ENCODE measurements at regions not wholly inside any gene's neighbourhood (a gene's known extent, or its start where the extent isn't known, plus 50 kb on each side); places are given as distances from the start of the nearest gene placed in this dataset.

GRCh38 chr9:2332663-2333062 lies 288.9 kb upstream of the VLDLR start:
- Histone ChIP-seq H4K20me1 (replicated peaks; ENCODE audit: control insufficient read depth, extremely low read depth, insufficient read depth, low read length) (no peaks in the 10 kb centered on the region), H3K27ac (ENCODE audit: insufficient read depth, low read depth, low read length) (no peak overlapping the region), H3K9ac (replicated peaks; ENCODE audit: extremely low read depth, insufficient read depth, low read length) (no peak overlapping the region), H3K4me2 (ENCODE audit: insufficient read depth, low read length) (no peak overlapping the region), H3K9me1 (replicated peaks; ENCODE audit: control insufficient read depth, extremely low read depth, insufficient read depth, low read length) (no peaks in the 10 kb centered on the region), H3K36me3 (ENCODE audit: control insufficient read depth in 2 of 2, extremely low read depth in 1 of 2, insufficient read depth in 2 of 2, low read length in 2 of 2) (no peaks in the 10 kb centered on the region), H3K9me3 (replicated peaks; ENCODE audit: control insufficient read depth, insufficient read depth, low read length) (no peaks in the 10 kb centered on the region), H3K4me3 (replicated peaks in 1 of 3; ENCODE audit: insufficient read depth in 1 of 3, low read depth in 1 of 3, low read length in 3 of 3) (no peak overlapping the region), H3K4me1 (ENCODE audit: control insufficient read depth, extremely low read depth, insufficient read depth, low read length) (no peaks in the 10 kb centered on the region), H2AFZ (ENCODE audit: low read depth, low read length) (no peak overlapping the region), H3K79me2 (ENCODE audit: control insufficient read depth, insufficient read depth, low read length) (no peaks in the 10 kb centered on the region), H3K27me3 (ENCODE audit: control insufficient read depth in 2 of 2, insufficient read depth in 2 of 2, low read length in 2 of 2) (no peaks in the 10 kb centered on the region)
- no peak for TF ChIP-seq CTCF (IDR thresholded peaks at IDR 0.05; ENCODE audit: extremely low read depth in 1 of 2, insufficient read depth in 1 of 2, low read depth in 1 of 2, low read length in 2 of 2)
- no peak for TF ChIP-seq MYC (IDR thresholded peaks at IDR 0.05; ENCODE audit: low read depth, low read length)
- TF ChIP-seq FOS (IDR thresholded peaks at IDR 0.05; ENCODE audit: borderline replicate concordance, insufficient read depth, low read length), result no peak
- no peak for TF ChIP-seq JUN (IDR thresholded peaks at IDR 0.05; ENCODE audit: borderline replicate concordance, insufficient read depth, insufficient read length, low read depth)
- TF ChIP-seq GATA2 (IDR thresholded peaks at IDR 0.05; ENCODE audit: insufficient read depth, insufficient read length, low read depth, low read length), result no peak
- no peak for TF ChIP-seq EZH2 (IDR thresholded peaks at IDR 0.05; ENCODE audit: borderline replicate concordance, low read depth, low read length, severe bottlenecking)
- no peak for TF ChIP-seq POLR2AphosphoS5 (IDR thresholded peaks at IDR 0.05; ENCODE audit: insufficient read depth, low read depth, low read length)
- no peak for TF ChIP-seq POLR2A (IDR thresholded peaks at IDR 0.05; ENCODE audit: low read depth, low read length)
- no peak for TF ChIP-seq MAX (IDR thresholded peaks at IDR 0.05; ENCODE audit: insufficient read depth, insufficient read length)
- POLR2A ChIA-PET, result no interaction called here
- dilution Hi-C loops (cut with MboI; ENCODE audit: extremely low pct_ligation_motif_present, low sequenced_read_pairs) (no loop called here), intact Hi-C loops (cut with micrococcal nuclease) (no loop called here)
- FAIRE-seq (no peak), DNase-seq (ENCODE audit: low read depth, low spot score) (no peak)
- CTCF ChIA-PET, result interaction anchor here (0.8 to 2.2 kb wide), 2 partner anchors 13 to 395 kb away, joined by 3 to 7 read pairs; no protein-coding TSS in a partner anchor
- no TSS peak for BruUV-seq (replicated peaks)
